Amniotic epithelial cell (primary cell): ENCODE measurements at regions not wholly inside any gene's neighbourhood (a gene's known extent, or its start where the extent isn't known, plus 50 kb on each side); places are given as distances from the start of the nearest gene placed in this dataset.

Experiments used
- DNase-seq: peaks from one replicate; pipeline ENCODE4 v3.0.0-alpha.2; 2010; ENCODE audit warnings: low read depth

GRCh38 chr1:30034105-30034626 is 689.2 kb downstream of the MATN1 start:
- no peak for DNase-seq

GRCh38 chr1:30033256-30034104 is 689.9 kb downstream of the MATN1 start:
- no peak for DNase-seq

- DNase-seq: no peak
Measured at GRCh38 chr1:30032302-30032701, 691.1 kb downstream of the MATN1 start.

GRCh38 chr1:30029677-30030076 is 693.7 kb downstream of the MATN1 start:
- DNase-seq: no peak

GRCh38 chr1:30028939-30029338 is 694.4 kb downstream of the MATN1 start:
- DNase-seq: no peak

GRCh38 chr1:30028283-30028682 is 695.1 kb downstream of the MATN1 start:
- no peak for DNase-seq

- no peak for DNase-seq
Measured at GRCh38 chr1:30027247-30027646, 696.1 kb downstream of the MATN1 start.

GRCh38 chr1:30024411-30025195 is 698.8 kb downstream of the MATN1 start:
- DNase-seq: no peak

GRCh38 chr1:30023339-30024022 is 699.9 kb downstream of the MATN1 start:
- no peak for DNase-seq

- DNase-seq: no peak
Measured at GRCh38 chr1:30014031-30014430, 709.4 kb downstream of the MATN1 start.

- no peak for DNase-seq
Measured at GRCh38 chr1:30012455-30013440, 710.6 kb downstream of the MATN1 start.

GRCh38 chr1:30011970-30012369 is 711.4 kb downstream of the MATN1 start:
- DNase-seq: no peak

GRCh38 chr1:30010506-30011106 is 712.8 kb downstream of the MATN1 start:
- no peak for DNase-seq

- no peak for DNase-seq
Measured at GRCh38 chr1:30009720-30010119, 713.7 kb downstream of the MATN1 start.

GRCh38 chr1:30008998-30009657 is 714.3 kb downstream of the MATN1 start:
- DNase-seq: no peak

- DNase-seq: no peak
Measured at GRCh38 chr1:30008372-30008997, 714.9 kb downstream of the MATN1 start.

GRCh38 chr1:30005972-30006619 is 717.3 kb downstream of the MATN1 start:
- no peak for DNase-seq

- no peak for DNase-seq
Measured at GRCh38 chr1:30001732-30002039, 721.7 kb downstream of the MATN1 start.

- DNase-seq: no peak
Measured at GRCh38 chr1:30001011-30001731, 722.2 kb downstream of the MATN1 start.
